Activated CD8-positive, alpha-beta memory T cell treated with anti-CD3 and anti-CD28 coated beads, Interleukin-2, amount 50 U/mL, for 4 hours (primary cell): ENCODE measurements at regions not wholly inside any gene's neighbourhood (a gene's known extent, or its start where the extent isn't known, plus 50 kb on each side); places are given as distances from the start of the nearest gene placed in this dataset.
"Not testable (repeated sequence)": the region's sequence is repeated elsewhere in the genome, so short reads cannot be mapped to it uniquely, and the experiment has no call there.

Experiments used
- DNase-seq: peaks from one replicate; pipeline ENCODE4 v3.0.0-alpha.2; 2020

DNA sequence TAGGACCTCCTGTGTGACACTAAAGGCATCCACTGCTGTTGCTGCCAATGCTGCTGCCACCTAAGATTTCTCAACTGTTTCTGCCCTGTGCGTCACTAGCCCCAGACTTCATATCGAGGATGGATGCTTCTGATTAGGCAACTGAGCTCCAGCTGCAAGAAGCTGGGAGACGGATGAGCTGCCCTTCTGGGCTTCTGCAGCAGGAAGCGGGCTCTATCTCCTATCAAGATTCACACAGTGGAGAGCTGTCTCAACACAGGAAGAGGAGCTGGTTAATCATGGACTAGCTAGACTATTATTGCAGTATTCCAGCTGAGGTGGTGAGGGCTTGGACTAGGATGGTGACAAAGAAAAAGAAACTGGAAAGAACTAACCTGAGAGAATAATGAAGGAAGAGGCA lies 59.2 kb upstream of the PELI2 start:
- no peak for DNase-seq

- no peak for DNase-seq
Observed at GRCh38 chr14:56061051-56061450, 57.2 kb upstream of the PELI2 start.

GRCh38 chr14:56063131-56063530 lies 55.1 kb upstream of the PELI2 start:
- no peak for DNase-seq

DNA sequence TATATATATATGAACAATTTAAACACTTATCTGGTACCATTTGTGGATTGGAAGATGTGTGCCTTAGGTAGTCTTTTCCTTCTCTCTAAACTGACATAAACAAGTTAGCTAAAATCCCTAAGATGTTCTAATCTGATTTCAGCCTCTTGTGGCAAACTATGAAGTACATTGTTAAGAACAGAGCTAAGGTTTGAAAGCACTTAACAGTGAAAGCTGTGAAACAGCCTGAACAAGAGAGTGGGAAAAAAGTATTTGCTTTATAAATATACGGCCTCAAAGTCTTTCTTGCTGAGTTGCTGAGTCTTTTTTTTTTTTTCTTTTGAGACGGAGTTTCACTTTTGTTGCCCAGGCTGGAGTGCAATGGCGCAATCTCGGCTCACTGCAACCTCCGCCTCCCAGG lies 53.7 kb upstream of the PELI2 start:
- no peak for DNase-seq

GRCh38 chr14:56065199-56065598 lies 53.0 kb upstream of the PELI2 start:
- DNase-seq: not testable (repeated sequence)

DNA sequence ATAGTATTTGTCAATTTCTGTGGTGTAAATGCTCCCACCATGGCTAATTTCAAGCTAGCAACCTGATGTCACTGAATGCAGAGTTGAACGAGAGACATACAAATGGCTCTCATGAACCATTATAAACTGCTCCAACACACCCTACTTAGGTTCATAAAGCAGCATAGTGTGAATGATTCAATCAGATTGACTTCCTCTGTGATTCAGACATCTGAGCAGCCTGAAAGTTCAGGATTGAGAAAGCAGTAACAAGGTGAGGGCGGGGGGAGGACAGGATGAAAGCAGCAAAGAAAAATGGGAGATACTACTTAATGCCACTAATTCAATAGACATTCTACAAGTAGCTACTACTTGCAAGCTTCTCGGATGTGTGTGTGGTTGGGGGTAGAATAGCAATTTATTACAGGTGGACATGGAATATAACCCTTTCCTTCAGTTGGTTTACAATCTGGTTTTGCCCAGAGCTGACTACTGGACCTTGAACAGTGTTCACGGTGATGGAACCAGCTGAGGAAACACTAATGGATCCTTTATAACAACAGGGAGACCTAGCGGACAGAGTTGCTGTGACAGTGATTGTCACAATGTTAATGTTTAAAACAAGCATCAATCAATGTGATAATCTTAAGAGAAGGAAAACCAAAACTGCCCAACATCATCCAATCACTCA lies 52.5 kb upstream of the PELI2 start:
- no peak for DNase-seq
